Fibroblast of mammary gland (primary cell): ENCODE measurements at regions not wholly inside any gene's neighbourhood (a gene's known extent, or its start where the extent isn't known, plus 50 kb on each side); places are given as distances from the start of the nearest gene placed in this dataset.

ENCODE experiments used
- DNase-seq: peaks from one replicate; pipeline ENCODE4 v3.0.0-alpha.2; 2010; ENCODE audit warnings: low read depth
- H3K4me3 ChIP-seq: 2 replicates; pipeline ENCODE4 v1.5.1; 2011; ENCODE audit warnings: low read depth, mild to moderate bottlenecking, low read length, moderate library complexity; ENCODE audit not compliant: control insufficient read depth
- CTCF ChIP-seq: conservative IDR thresholded peaks from 2 replicates; pipeline ENCODE4 v1.5.1; 2011; ENCODE audit warnings: low read depth, low read length, inconsistent platforms; ENCODE audit not compliant: control insufficient read depth, insufficient read depth

- no peak for DNase-seq
- H3K4me3 ChIP-seq, result no peak overlapping the region
- no peak for TF ChIP-seq CTCF
Measured at GRCh38 chr6:169139179-169139971, 114.3 kb downstream of the THBS2 start.

GRCh38 chr6:169132352-169132940 is 121.2 kb downstream of the THBS2 start:
- no peak overlapping the region for H3K4me3 ChIP-seq
- TF ChIP-seq CTCF, result no peak
- no peak for DNase-seq

GRCh38 chr6:169131390-169131789 is 122.3 kb downstream of the THBS2 start:
- DNase-seq, result no peak
- TF ChIP-seq CTCF, result no peak
- H3K4me3 ChIP-seq, result no peak overlapping the region

GRCh38 chr6:169130113-169130512 is 123.5 kb downstream of the THBS2 start:
- no peak overlapping the region for H3K4me3 ChIP-seq
- DNase-seq, result no peak
- no peak for TF ChIP-seq CTCF

GRCh38 chr6:169121013-169121412 is 132.6 kb downstream of the THBS2 start:
- peak; percentile 28 for TF ChIP-seq CTCF
- DNase-seq, result no peak
- no peak overlapping the region for H3K4me3 ChIP-seq

GRCh38 chr6:169119669-169120068 is 134.0 kb downstream of the THBS2 start:
- no peak for DNase-seq
- H3K4me3 ChIP-seq, result no peak overlapping the region
- TF ChIP-seq CTCF, result no peak
